CD4-positive, CD25-positive, alpha-beta regulatory T cell (primary cell): ENCODE measurements at regions not wholly inside any gene's neighbourhood (a gene's known extent, or its start where the extent isn't known, plus 50 kb on each side); places are given as distances from the start of the nearest gene placed in this dataset.

Source experiments
- ATAC-seq, 2 donors: fragments of 150-1000 bp; cut with Tn5 transposase; one replicate each; pipeline ENCODE4 v1.10.0; 2021; ENCODE audit warnings: low read depth in 2 of 2, moderate number of reproducible peaks in 2 of 2, moderate library complexity in 1 of 2
- DNase-seq, 3 donors: peaks; one replicate each; pipeline versions ENCODE4 v3.0.0 to v3.0.0-alpha.2; 2012 to 2022; ENCODE audit warnings: mixed read lengths in 1 of 3
- H3K27ac ChIP-seq: one replicate; pipeline ENCODE4 v1.7.0; 2013; ENCODE audit warnings: mild to moderate bottlenecking, low read length; ENCODE audit not compliant: insufficient read depth, poor library complexity, severe bottlenecking
- H3K27me3 ChIP-seq: one replicate; pipeline ENCODE4 v1.7.0; 2013; ENCODE audit warnings: low read length; ENCODE audit not compliant: control insufficient read depth, insufficient read depth
- H3K36me3 ChIP-seq: one replicate; pipeline ENCODE4 v1.7.0; 2013; ENCODE audit warnings: mild to moderate bottlenecking, low read length, moderate library complexity; ENCODE audit not compliant: control insufficient read depth, insufficient read depth
- H3K4me1 ChIP-seq: 2 replicates; pipeline ENCODE4 v1.7.0; 2013; ENCODE audit warnings: mild to moderate bottlenecking, low read length; ENCODE audit not compliant: insufficient read depth, control insufficient read depth, poor library complexity, severe bottlenecking
- H3K4me3 ChIP-seq: one replicate; pipeline ENCODE4 v1.7.0; 2013; ENCODE audit warnings: low read depth, mild to moderate bottlenecking, low read length, moderate library complexity
- H3K9me3 ChIP-seq, 2 experiments: 1 replicate in 1 of 2; 2 replicates in 1 of 2; pipeline ENCODE4 v1.7.0; 2013; ENCODE audit warnings: low read length in 2 of 2, mild to moderate bottlenecking in 1 of 2, moderate library complexity in 1 of 2; ENCODE audit not compliant: control insufficient read depth in 2 of 2
- H3K27ac Mint-ChIP-seq, 3 donors: one replicate each; pipeline ENCODE4 v1.8.0; 2020 to 2022; ENCODE audit warnings: mild to moderate bottlenecking in 3 of 3, mixed read lengths in 3 of 3, moderate library complexity in 2 of 3
- H3K27me3 Mint-ChIP-seq: one replicate; pipeline ENCODE4 v1.8.0; 2022; ENCODE audit warnings: mild to moderate bottlenecking, mixed read lengths
- H3K36me3 Mint-ChIP-seq: one replicate; pipeline ENCODE4 v1.8.0; 2020; ENCODE audit warnings: mixed read lengths
- H3K4me1 Mint-ChIP-seq, 4 donors: one replicate each; pipeline ENCODE4 v1.8.0; 2020 to 2022; ENCODE audit warnings: mixed read lengths in 4 of 4, mild to moderate bottlenecking in 1 of 4
- H3K4me3 Mint-ChIP-seq, 4 donors: one replicate each; pipeline ENCODE4 v1.8.0; 2020 to 2022; ENCODE audit warnings: mild to moderate bottlenecking in 4 of 4, mixed read lengths in 4 of 4, moderate library complexity in 3 of 4
- H3K9me3 Mint-ChIP-seq, 7 donors: one replicate each; pipeline ENCODE4 v1.8.0; 2020 to 2022; ENCODE audit warnings: mixed read lengths in 7 of 7, mild to moderate bottlenecking in 3 of 7, moderate library complexity in 2 of 7

- H3K27ac Mint-ChIP-seq, result no peak overlapping the region
- H3K27me3 Mint-ChIP-seq, result peaks cover 16% of the 10 kb centered on the region
- no peak for ATAC-seq
These were observed 82.9 kb upstream of the EXOC1L start for GRCh38 chr4:55736605-55737183.

GRCh38 chr4:55742655-55743202 is 76.9 kb upstream of the EXOC1L start:
- Mint-ChIP-seq H3K27me3 (peaks cover 5% of the 10 kb centered on the region), H3K4me3 (no peak overlapping the region), H3K27ac (no peak overlapping the region), H3K9me3 (peaks cover 0 to 1% (median 0%) of the 10 kb centered on the region in 7 donors), H3K36me3 (no peaks in the 10 kb centered on the region), H3K4me1 (no peaks in the 10 kb centered on the region)
- peaks cover 2% of the 10 kb centered on the region for H3K27me3 ChIP-seq
- H3K9me3 ChIP-seq, result no peaks in the 10 kb centered on the region
- no peak for DNase-seq
- H3K36me3 ChIP-seq, result no peaks in the 10 kb centered on the region
- no peak overlapping the region for H3K27ac ChIP-seq
- no peak overlapping the region for H3K4me3 ChIP-seq
- ATAC-seq, result no peak
- no peaks in the 10 kb centered on the region for H3K4me1 ChIP-seq

More at GRCh38 chr4:55736605-55737183, 82.9 kb upstream of the EXOC1L start:
- Mint-ChIP-seq H3K9me3 (peaks cover 0 to 1% (median 0%) of the 10 kb centered on the region in 7 donors), H3K36me3 (no peaks in the 10 kb centered on the region), H3K4me1 (no peaks in the 10 kb centered on the region), H3K4me3 (no peak overlapping the region)
- Histone ChIP-seq H3K27me3 (peaks cover 11% of the 10 kb centered on the region), H3K4me3 (no peak overlapping the region), H3K4me1 (no peaks in the 10 kb centered on the region), H3K9me3 (no peaks in the 10 kb centered on the region), H3K27ac (no peak overlapping the region), H3K36me3 (no peaks in the 10 kb centered on the region)
- DNase-seq, result peak in 1 of 3 donors; percentile 19

- Histone ChIP-seq H3K36me3 (no peaks in the 10 kb centered on the region), H3K4me3 (no peak overlapping the region), H3K27ac (no peak overlapping the region), H3K4me1 (no peaks in the 10 kb centered on the region), H3K9me3 (no peaks in the 10 kb centered on the region), H3K27me3 (peaks cover 4% of the 10 kb centered on the region)
- no peak overlapping the region for H3K4me3 Mint-ChIP-seq
- no peak overlapping the region for H3K27ac Mint-ChIP-seq
- no peak for ATAC-seq
- no peaks in the 10 kb centered on the region for H3K4me1 Mint-ChIP-seq
- DNase-seq, result no peak
- peaks cover 0 to 3% (median 0%) of the 10 kb centered on the region in 7 donors for H3K9me3 Mint-ChIP-seq
- no peaks in the 10 kb centered on the region for H3K36me3 Mint-ChIP-seq
- H3K27me3 Mint-ChIP-seq, result peaks cover 13% of the 10 kb centered on the region
These were observed 75.2 kb upstream of the EXOC1L start for GRCh38 chr4:55744369-55744768.

GRCh38 chr4:55745014-55745413 is 74.6 kb upstream of the EXOC1L start:
- Histone ChIP-seq H3K9me3 (no peaks in the 10 kb centered on the region), H3K27ac (no peak overlapping the region), H3K27me3 (peaks cover 4% of the 10 kb centered on the region), H3K36me3 (no peaks in the 10 kb centered on the region), H3K4me3 (no peak overlapping the region), H3K4me1 (no peaks in the 10 kb centered on the region)
- no peak for ATAC-seq
- Mint-ChIP-seq H3K9me3 (peaks cover 0 to 3% (median 0%) of the 10 kb centered on the region in 7 donors), H3K36me3 (no peaks in the 10 kb centered on the region), H3K4me3 (no peak overlapping the region), H3K27ac (no peak overlapping the region), H3K27me3 (peaks cover 13% of the 10 kb centered on the region), H3K4me1 (no peaks in the 10 kb centered on the region)
- DNase-seq, result no peak

GRCh38 chr4:55747793-55748192 is 71.8 kb upstream of the EXOC1L start:
- no peaks in the 10 kb centered on the region for H3K36me3 ChIP-seq
- H3K27me3 Mint-ChIP-seq, result peaks cover 13% of the 10 kb centered on the region
- no peak overlapping the region for H3K27ac Mint-ChIP-seq
- H3K4me3 Mint-ChIP-seq, result no peak overlapping the region
- no peaks in the 10 kb centered on the region for H3K4me1 Mint-ChIP-seq
- H3K4me1 ChIP-seq, result no peaks in the 10 kb centered on the region
- peaks cover 0 to 3% (median 0%) of the 10 kb centered on the region in 7 donors for H3K9me3 Mint-ChIP-seq
- no peak overlapping the region for H3K4me3 ChIP-seq
- H3K27me3 ChIP-seq, result peaks cover 2% of the 10 kb centered on the region
- ATAC-seq (no peak), DNase-seq (no peak)
- H3K36me3 Mint-ChIP-seq, result no peaks in the 10 kb centered on the region
- no peak overlapping the region for H3K27ac ChIP-seq
- no peaks in the 10 kb centered on the region for H3K9me3 ChIP-seq

- no peak overlapping the region for H3K4me3 ChIP-seq
- ATAC-seq (no peak), DNase-seq (no peak)
- Mint-ChIP-seq H3K4me1 (no peaks in the 10 kb centered on the region), H3K36me3 (no peaks in the 10 kb centered on the region), H3K27me3 (peaks cover 13% of the 10 kb centered on the region), H3K9me3 (peaks cover 0 to 3% (median 0%) of the 10 kb centered on the region in 7 donors), H3K27ac (no peak overlapping the region), H3K4me3 (no peak overlapping the region)
- H3K36me3 ChIP-seq, result no peaks in the 10 kb centered on the region
- no peaks in the 10 kb centered on the region for H3K4me1 ChIP-seq
- H3K27ac ChIP-seq, result no peak overlapping the region
- H3K9me3 ChIP-seq, result no peaks in the 10 kb centered on the region
- H3K27me3 ChIP-seq, result peaks cover 2% of the 10 kb centered on the region
These were observed 69.9 kb upstream of the EXOC1L start for GRCh38 chr4:55749666-55750065.

GRCh38 chr4:55752810-55753209 is 66.8 kb upstream of the EXOC1L start:
- ATAC-seq (no peak), DNase-seq (no peak)
- no peak overlapping the region for H3K27ac Mint-ChIP-seq

GRCh38 chr4:55753856-55754255 is 65.7 kb upstream of the EXOC1L start:
- H3K27me3 Mint-ChIP-seq, result peaks cover 1% of the 10 kb centered on the region

More at GRCh38 chr4:55752810-55753209, 66.8 kb upstream of the EXOC1L start:
- Mint-ChIP-seq H3K4me1 (no peaks in the 10 kb centered on the region), H3K9me3 (peaks cover 0 to 3% (median 0%) of the 10 kb centered on the region in 7 donors), H3K27me3 (peaks cover 8% of the 10 kb centered on the region), H3K4me3 (no peak overlapping the region), H3K36me3 (no peaks in the 10 kb centered on the region)
- H3K9me3 ChIP-seq, result no peaks in the 10 kb centered on the region
- H3K27ac ChIP-seq, result no peak overlapping the region
- peaks cover 2% of the 10 kb centered on the region for H3K27me3 ChIP-seq
- H3K36me3 ChIP-seq, result no peaks in the 10 kb centered on the region
- H3K4me3 ChIP-seq, result no peak overlapping the region
- no peaks in the 10 kb centered on the region for H3K4me1 ChIP-seq

More at GRCh38 chr4:55753856-55754255, 65.7 kb upstream of the EXOC1L start:
- Mint-ChIP-seq H3K36me3 (no peaks in the 10 kb centered on the region), H3K27ac (no peak overlapping the region), H3K9me3 (peaks cover 0 to 2% (median 0%) of the 10 kb centered on the region in 7 donors), H3K4me1 (no peaks in the 10 kb centered on the region), H3K4me3 (no peak overlapping the region)
- Histone ChIP-seq H3K27me3 (peaks cover 2% of the 10 kb centered on the region), H3K36me3 (no peaks in the 10 kb centered on the region), H3K4me3 (no peak overlapping the region), H3K9me3 (no peaks in the 10 kb centered on the region), H3K27ac (no peak overlapping the region), H3K4me1 (no peaks in the 10 kb centered on the region)
- no peak for ATAC-seq
- no peak for DNase-seq
